Suppressor macrophage treated with lipopolysaccharide for 1 hour (primary cell): ENCODE measurements at regions not wholly inside any gene's neighbourhood (a gene's known extent, or its start where the extent isn't known, plus 50 kb on each side); places are given as distances from the start of the nearest gene placed in this dataset.

Source experiments
- DNase-seq, 3 donors: peaks; one replicate each; pipeline ENCODE4 v3.0.0-alpha.2; 2020 to 2022

GRCh38 chr7:110075450-110075849 lies 1015.5 kb upstream of the LRRN3 start:
- no peak for DNase-seq

DNA sequence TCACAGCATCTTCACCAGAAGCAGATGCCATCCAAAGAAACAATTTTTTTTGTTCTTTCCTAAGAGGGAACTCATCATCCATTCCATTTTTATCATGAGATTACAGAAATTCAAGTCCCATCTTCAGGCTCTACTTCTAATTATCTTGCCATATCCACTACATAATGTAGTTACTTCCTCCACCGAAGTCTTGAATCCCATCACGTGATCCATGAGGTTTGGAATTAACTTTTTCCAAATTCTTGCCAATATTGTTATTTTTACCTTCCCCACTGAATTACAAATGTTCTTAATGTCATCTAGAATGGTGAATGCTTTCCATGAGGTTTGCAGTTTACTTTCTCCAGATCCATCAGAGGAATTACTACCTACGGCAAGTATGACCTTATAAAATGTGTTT lies 1014.7 kb upstream of the LRRN3 start:
- DNase-seq: no peak

- no peak for DNase-seq
Measured at GRCh38 chr7:110084181-110084807, 1006.6 kb upstream of the LRRN3 start.

GRCh38 chr7:110090110-110090820 lies 1000.7 kb upstream of the LRRN3 start:
- DNase-seq: peak in 2 of 3 donors; percentile 4 to 5

- DNase-seq: no peak
Measured at GRCh38 chr7:110095372-110096052, 995.4 kb upstream of the LRRN3 start.

DNA sequence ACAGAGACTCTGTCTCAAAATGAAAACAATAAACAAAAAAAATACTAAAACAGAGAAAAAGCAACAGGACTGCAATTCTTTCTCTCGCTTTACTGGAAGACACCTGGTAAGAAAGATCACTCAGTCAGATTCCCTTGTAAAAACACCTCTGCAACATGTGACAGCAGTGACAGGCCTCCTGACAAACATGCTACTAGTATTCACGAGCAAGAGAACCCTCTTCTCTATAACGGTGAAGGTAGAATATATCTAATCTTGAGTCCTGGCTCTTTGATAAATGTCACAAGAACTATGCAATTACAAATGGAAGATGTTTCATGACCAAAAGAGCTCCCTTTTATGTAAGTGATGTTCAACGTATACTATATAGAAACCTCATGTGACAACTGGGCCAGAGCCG lies 986.7 kb upstream of the LRRN3 start:
- no peak for DNase-seq

DNA sequence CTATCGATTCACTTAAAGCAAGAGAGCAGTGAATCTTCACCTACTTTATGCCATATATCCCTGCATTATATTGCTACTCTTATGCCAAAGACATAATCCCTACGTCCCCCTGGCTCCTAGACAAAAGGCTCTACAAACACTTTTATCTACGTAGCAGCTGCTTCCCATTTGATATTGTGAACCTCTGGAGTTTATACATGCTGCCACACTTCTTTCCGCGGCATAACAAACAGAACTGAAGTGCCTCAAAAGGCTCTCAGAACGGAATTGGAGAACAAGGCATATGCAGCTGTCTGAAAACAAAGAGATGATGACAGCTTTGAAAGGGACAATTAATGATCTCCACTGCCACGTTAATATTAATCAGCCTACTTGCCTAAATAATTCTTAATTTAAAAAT lies 985.6 kb upstream of the LRRN3 start:
- no peak for DNase-seq

GRCh38 chr7:110105840-110106239 lies 985.1 kb upstream of the LRRN3 start:
- DNase-seq: no peak

DNA sequence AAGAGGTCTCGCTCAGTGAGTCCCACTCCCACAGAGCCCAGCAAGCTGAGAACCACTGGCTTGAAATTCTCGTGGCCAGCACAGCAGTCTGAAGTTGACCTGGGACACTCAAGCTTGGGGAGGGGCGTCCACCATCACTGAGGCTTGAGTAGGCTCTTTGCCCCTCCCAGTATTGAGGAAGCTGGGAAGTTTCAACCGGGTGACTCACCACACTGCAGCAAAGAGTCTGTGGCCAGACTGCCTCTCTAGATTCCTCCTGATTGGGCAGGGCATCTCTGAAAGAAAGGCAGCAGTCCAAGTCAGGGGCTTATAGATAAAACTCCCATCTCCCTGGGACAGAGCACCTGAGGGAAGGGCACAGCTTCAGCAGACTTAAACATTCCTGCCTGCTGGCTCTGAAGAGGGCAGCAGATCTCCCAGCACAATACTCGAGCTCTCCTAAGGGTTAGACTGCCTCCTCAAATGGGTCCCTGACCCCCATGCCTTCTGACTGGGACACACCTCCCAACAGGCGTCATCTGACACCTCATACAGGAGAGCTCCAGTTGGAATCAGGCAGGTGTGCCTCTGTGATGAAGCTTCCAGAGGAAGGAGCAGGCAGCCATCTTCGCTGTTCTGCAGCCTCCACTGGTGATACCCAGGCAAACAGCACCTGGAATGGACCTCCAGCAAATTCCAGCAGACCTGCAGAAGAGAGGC lies 970.9 kb upstream of the LRRN3 start:
- DNase-seq: no peak

GRCh38 chr7:110129159-110129558 lies 961.8 kb upstream of the LRRN3 start:
- no peak for DNase-seq

DNA sequence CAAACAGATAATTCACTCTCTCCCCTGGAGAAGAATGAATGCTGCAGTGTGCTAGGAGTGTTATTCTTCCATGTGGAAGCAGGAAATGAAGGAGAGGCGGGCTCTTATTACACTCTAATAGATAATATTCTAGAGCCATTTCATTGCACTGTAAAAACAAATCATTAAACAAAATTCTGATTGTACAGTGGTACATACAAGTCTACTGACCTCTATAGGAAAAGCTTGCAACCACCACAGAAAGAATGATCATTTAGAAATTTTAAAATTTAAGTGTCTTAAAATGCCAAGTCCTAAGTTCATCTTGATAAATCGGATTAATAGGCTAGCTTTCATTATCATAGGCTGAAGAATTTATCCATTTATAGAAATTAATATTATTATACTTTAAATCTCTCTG lies 960.3 kb upstream of the LRRN3 start:
- no peak for DNase-seq

DNA sequence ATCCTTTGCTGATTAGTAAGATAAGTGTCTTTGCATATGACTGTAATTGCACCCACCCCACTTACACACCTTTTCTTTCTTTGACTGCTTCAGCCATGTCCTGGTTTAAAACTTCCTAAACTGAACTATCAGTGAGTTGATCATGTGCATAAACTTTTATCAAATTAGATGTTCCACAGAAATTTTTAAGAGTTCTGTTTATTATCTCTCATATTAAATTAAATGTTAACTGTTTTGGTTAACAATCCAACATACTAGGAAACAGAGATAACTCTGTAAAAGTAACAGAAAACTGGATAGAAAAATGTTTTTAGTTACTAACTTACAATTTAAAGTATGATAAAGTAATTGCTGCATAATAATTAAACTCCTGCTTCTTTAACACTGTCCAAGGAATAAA lies 959.6 kb upstream of the LRRN3 start:
- no peak for DNase-seq

- DNase-seq: no peak
Measured at GRCh38 chr7:110139056-110139455, 951.9 kb upstream of the LRRN3 start.

DNA sequence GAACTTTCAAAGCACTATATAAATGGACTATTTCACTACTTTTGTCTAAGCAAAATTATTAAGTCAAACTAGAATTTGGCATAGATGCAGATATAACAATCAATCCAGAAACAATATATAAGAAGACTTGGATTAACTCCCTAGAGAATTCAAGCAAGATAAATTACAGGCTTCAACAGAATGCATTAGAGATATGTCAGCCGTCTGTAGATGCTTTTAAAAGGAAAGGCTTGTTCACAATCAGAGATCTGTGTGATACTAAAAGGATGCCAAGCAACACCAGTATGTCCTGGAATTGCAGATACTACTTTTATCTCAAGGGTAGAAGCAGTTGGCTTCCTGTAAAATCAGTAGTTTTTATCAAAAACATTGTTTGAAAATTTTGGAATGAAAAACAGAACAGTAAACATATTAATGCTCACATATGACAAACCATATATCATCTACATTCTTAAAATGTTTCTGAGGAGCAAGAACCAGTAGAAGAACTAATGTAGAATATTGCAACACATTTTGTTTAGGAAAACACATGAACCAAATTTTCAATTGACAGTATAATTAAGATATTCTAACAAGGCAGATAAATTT lies 947.9 kb upstream of the LRRN3 start:
- DNase-seq: no peak

GRCh38 chr7:110144599-110144998 lies 946.3 kb upstream of the LRRN3 start:
- DNase-seq: no peak

GRCh38 chr7:110148054-110148453 lies 942.9 kb upstream of the LRRN3 start:
- DNase-seq: no peak

GRCh38 chr7:110153222-110153621 lies 937.7 kb upstream of the LRRN3 start:
- DNase-seq: no peak

DNA sequence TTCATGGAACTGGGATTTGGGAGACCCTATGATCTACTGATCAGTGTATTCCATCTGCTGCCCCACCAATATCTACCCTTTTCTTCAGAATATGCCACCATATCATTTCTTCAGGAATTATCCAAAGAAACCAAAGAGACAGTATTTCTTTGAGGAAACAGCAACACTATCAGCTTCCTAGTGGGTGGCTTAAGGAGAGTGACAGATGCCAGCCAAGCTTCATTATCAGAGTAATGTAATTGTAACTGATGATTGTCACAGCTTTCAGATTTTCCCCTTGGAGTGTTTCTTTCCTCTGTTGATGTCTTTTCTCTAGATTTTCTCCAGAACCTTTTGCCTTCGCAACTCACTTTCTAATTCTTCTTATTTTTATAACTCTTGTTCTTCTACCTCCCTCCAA lies 934.4 kb upstream of the LRRN3 start:
- DNase-seq: no peak

GRCh38 chr7:110157631-110158362 lies 933.1 kb upstream of the LRRN3 start:
- DNase-seq: no peak

GRCh38 chr7:110168010-110168409 lies 922.9 kb upstream of the LRRN3 start:
- no peak for DNase-seq

DNA sequence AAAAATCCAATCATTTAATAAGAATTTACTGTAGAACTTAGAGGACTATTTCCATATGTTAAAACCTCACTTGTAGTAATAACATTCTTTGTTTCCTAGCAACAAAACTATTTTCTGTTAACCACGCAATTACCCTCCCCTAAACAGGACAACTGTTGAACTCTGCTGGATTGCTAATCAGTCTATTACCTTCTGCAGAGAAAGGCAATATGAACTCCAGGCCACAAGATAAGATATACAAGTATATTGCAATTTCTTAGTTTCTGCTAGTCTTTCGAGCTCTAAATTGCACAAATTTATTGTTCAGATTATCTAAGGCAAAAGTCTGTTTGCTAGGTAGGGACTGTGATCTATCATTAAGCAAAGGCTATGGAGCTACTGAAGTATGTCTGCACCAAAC lies 920.1 kb upstream of the LRRN3 start:
- DNase-seq: no peak

- no peak for DNase-seq
Measured at GRCh38 chr7:110177463-110177862, 913.5 kb upstream of the LRRN3 start.

- DNase-seq: no peak
Measured at GRCh38 chr7:110179037-110179436, 911.9 kb upstream of the LRRN3 start.
